Adipocyte (in vitro differentiated cells): ENCODE measurements at regions not wholly inside any gene's neighbourhood (a gene's known extent, or its start where the extent isn't known, plus 50 kb on each side); places are given as distances from the start of the nearest gene placed in this dataset.
A peak's percentile ranks its signal among the peaks of the same experiment; 100 is the strongest.

Source experiments
- DNase-seq: peaks from one replicate; pipeline ENCODE4 v3.0.0-alpha.2; 2015; ENCODE audit warnings: low read depth
- H3K27me3 ChIP-seq: replicated peaks from 2 replicates; pipeline ENCODE4 v1.7.0; 2013; ENCODE audit warnings: mild to moderate bottlenecking, low read length, moderate library complexity; ENCODE audit not compliant: control insufficient read depth, insufficient read depth
- H3K36me3 ChIP-seq: 2 replicates; pipeline ENCODE4 v1.7.0; 2013; ENCODE audit warnings: low read length, mild to moderate bottlenecking, moderate library complexity; ENCODE audit not compliant: control insufficient read depth, insufficient read depth, severe bottlenecking
- H3K4me1 ChIP-seq: 2 replicates; pipeline ENCODE4 v1.7.0; 2013; ENCODE audit warnings: mild to moderate bottlenecking, low read length, moderate library complexity; ENCODE audit not compliant: control insufficient read depth, insufficient read depth
- H3K4me3 ChIP-seq: 2 replicates; pipeline ENCODE4 v1.7.0; 2013; ENCODE audit warnings: mild to moderate bottlenecking, low read length, moderate library complexity
- H3K9ac ChIP-seq: 2 replicates; pipeline ENCODE4 v1.7.0; 2013; ENCODE audit warnings: mild to moderate bottlenecking, low read length, moderate library complexity
- H3K9me3 ChIP-seq: 2 replicates; pipeline ENCODE4 v1.7.0; 2013; ENCODE audit warnings: mild to moderate bottlenecking, low read length, moderate library complexity; ENCODE audit not compliant: control insufficient read depth

GRCh38 chr4:166274136-166274761 lies 401.2 kb downstream of the TLL1 start:
- no peaks in the 10 kb centered on the region for H3K36me3 ChIP-seq
- no peak overlapping the region for H3K4me3 ChIP-seq
- no peak for DNase-seq
- H3K9ac ChIP-seq: no peak overlapping the region
- H3K27me3 ChIP-seq: no peaks in the 10 kb centered on the region
- no peaks in the 10 kb centered on the region for H3K4me1 ChIP-seq
- no peaks in the 10 kb centered on the region for H3K9me3 ChIP-seq

GRCh38 chr4:166274775-166275174 lies 401.7 kb downstream of the TLL1 start:
- no peak overlapping the region for H3K4me3 ChIP-seq
- no peaks in the 10 kb centered on the region for H3K4me1 ChIP-seq
- H3K27me3 ChIP-seq: no peaks in the 10 kb centered on the region
- H3K36me3 ChIP-seq: no peaks in the 10 kb centered on the region
- no peak overlapping the region for H3K9ac ChIP-seq
- H3K9me3 ChIP-seq: no peaks in the 10 kb centered on the region
- no peak for DNase-seq

GRCh38 chr4:166277401-166277800 lies 404.4 kb downstream of the TLL1 start:
- Histone ChIP-seq H3K9ac (no peak overlapping the region), H3K36me3 (no peaks in the 10 kb centered on the region), H3K9me3 (no peaks in the 10 kb centered on the region), H3K4me1 (no peaks in the 10 kb centered on the region), H3K4me3 (no peak overlapping the region), H3K27me3 (no peaks in the 10 kb centered on the region)
- peak; percentile 44 for DNase-seq

DNA sequence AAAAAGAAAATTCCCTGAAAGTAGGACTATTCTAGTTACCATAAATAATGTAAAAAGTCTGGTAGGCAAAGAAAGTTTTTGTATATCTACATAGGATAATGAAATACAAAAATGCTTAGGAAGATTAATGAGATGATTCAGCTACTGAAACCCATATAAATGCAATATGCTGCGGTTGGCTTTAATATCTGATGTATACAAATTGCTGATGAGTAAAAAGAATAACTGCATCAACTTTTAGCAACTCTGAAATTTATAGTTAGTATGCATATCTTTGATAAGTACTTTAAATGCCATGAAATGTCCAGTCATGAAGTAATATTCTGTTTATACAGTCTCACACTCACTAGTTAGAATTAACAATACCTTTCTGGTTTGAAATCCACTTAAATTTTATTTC lies 404.8 kb downstream of the TLL1 start:
- H3K27me3 ChIP-seq: no peaks in the 10 kb centered on the region

DNA sequence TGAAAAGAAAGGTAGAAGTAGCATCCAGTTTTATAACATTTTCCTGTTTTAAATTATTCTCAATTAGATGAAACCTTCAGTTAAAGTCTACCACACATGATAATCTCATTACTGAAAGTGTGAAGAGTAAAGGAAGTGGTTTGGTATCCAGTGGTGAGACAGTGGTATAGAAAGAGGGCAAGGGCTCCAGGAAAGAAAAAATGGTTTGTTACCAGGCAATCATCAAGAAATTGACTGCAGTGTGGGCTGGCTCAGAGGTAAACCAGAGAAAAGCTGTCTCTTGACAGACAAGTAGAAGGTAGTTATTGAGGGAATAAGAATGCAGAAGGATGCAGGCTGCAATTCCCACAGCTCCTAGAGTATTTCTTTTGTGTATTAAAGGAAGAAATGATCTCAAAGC lies 406.2 kb downstream of the TLL1 start:
- Histone ChIP-seq H3K4me3 (no peak overlapping the region), H3K27me3 (no peaks in the 10 kb centered on the region), H3K9me3 (no peaks in the 10 kb centered on the region), H3K4me1 (no peaks in the 10 kb centered on the region), H3K36me3 (no peaks in the 10 kb centered on the region), H3K9ac (no peak overlapping the region)
- DNase-seq: no peak

More for the DNA sequence above, 404.8 kb downstream of the TLL1 start:
- no peak overlapping the region for H3K4me3 ChIP-seq
- no peak overlapping the region for H3K9ac ChIP-seq
- no peaks in the 10 kb centered on the region for H3K4me1 ChIP-seq
- peak; percentile 5 for DNase-seq
- H3K36me3 ChIP-seq: no peaks in the 10 kb centered on the region
- no peaks in the 10 kb centered on the region for H3K9me3 ChIP-seq

GRCh38 chr4:166280642-166281041 lies 407.6 kb downstream of the TLL1 start:
- H3K4me1 ChIP-seq: no peaks in the 10 kb centered on the region
- no peak for DNase-seq
- H3K4me3 ChIP-seq: no peak overlapping the region

GRCh38 chr4:166282081-166282770 lies 409.2 kb downstream of the TLL1 start:
- H3K36me3 ChIP-seq: no peaks in the 10 kb centered on the region
- DNase-seq: peak; percentile 54

More at GRCh38 chr4:166280642-166281041, 407.6 kb downstream of the TLL1 start:
- no peak overlapping the region for H3K9ac ChIP-seq
- no peaks in the 10 kb centered on the region for H3K9me3 ChIP-seq
- no peaks in the 10 kb centered on the region for H3K27me3 ChIP-seq
- H3K36me3 ChIP-seq: no peaks in the 10 kb centered on the region

GRCh38 chr4:166284221-166284620 lies 411.2 kb downstream of the TLL1 start:
- H3K4me1 ChIP-seq: no peaks in the 10 kb centered on the region
- H3K27me3 ChIP-seq: no peaks in the 10 kb centered on the region
- no peak for DNase-seq
- H3K9me3 ChIP-seq: no peaks in the 10 kb centered on the region
- H3K4me3 ChIP-seq: no peak overlapping the region
- H3K9ac ChIP-seq: no peak overlapping the region
- no peaks in the 10 kb centered on the region for H3K36me3 ChIP-seq

More at GRCh38 chr4:166282081-166282770, 409.2 kb downstream of the TLL1 start:
- Histone ChIP-seq H3K9me3 (no peaks in the 10 kb centered on the region), H3K27me3 (no peaks in the 10 kb centered on the region), H3K4me1 (no peaks in the 10 kb centered on the region), H3K4me3 (no peak overlapping the region), H3K9ac (no peak overlapping the region)

DNA sequence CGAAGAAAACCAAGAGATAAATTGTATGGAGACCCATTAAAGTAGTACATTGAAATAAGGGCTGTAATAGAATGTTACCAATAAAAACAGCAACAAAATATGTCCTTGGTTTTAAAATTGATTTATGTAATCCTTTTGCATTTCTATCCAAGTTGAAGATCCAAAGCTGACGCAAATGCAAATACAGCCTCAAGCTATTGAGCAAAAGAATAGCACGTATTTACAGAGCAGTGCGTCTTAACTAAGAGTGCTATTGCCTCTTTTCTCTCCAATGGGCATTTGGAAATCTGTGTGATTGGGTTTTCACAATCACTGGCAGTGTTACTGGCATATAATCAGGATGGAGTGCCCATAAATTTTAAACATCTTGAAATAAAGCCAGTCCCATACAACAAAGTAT lies 417.4 kb downstream of the TLL1 start:
- no peak overlapping the region for H3K4me3 ChIP-seq
- no peak overlapping the region for H3K9ac ChIP-seq
- no peak for DNase-seq
- no peaks in the 10 kb centered on the region for H3K36me3 ChIP-seq
- H3K27me3 ChIP-seq: no peaks in the 10 kb centered on the region
- H3K9me3 ChIP-seq: no peaks in the 10 kb centered on the region
- H3K4me1 ChIP-seq: no peaks in the 10 kb centered on the region

GRCh38 chr4:166293556-166293955 lies 420.5 kb downstream of the TLL1 start:
- Histone ChIP-seq H3K4me3 (no peak overlapping the region), H3K9ac (no peak overlapping the region), H3K36me3 (no peaks in the 10 kb centered on the region), H3K27me3 (no peaks in the 10 kb centered on the region), H3K9me3 (no peaks in the 10 kb centered on the region), H3K4me1 (no peaks in the 10 kb centered on the region)
- DNase-seq: peak; percentile 46

- Histone ChIP-seq H3K9me3 (peaks cover 3% of the 10 kb centered on the region), H3K4me3 (no peak overlapping the region), H3K4me1 (no peaks in the 10 kb centered on the region), H3K27me3 (no peaks in the 10 kb centered on the region), H3K9ac (no peak overlapping the region), H3K36me3 (no peaks in the 10 kb centered on the region)
- no peak for DNase-seq
Observed at GRCh38 chr4:166301266-166301665, 428.2 kb downstream of the TLL1 start.
